Neural cell (in vitro differentiated cells): ENCODE measurements at regions not wholly inside any gene's neighbourhood (a gene's known extent, or its start where the extent isn't known, plus 50 kb on each side); places are given as distances from the start of the nearest gene placed in this dataset.

Source experiments
- CTCF ChIP-seq: fragments of 450-650 bp; IDR thresholded peaks from 2 replicates; pipeline ENCODE4 v1.5.1; 2014; ENCODE audit warnings: antibody characterized with exemption, mild to moderate bottlenecking, moderate library complexity; ENCODE audit not compliant: poor library complexity, severe bottlenecking
- EZH2 ChIP-seq: fragments of 200-600, 300-800 bp; shearing (Covaris generic), sonication (generic); IDR thresholded peaks from 2 replicates; pipeline ENCODE4 v1.6.1; 2014; ENCODE audit warnings: antibody characterized with exemption, low read length, borderline replicate concordance, mild to moderate bottlenecking; ENCODE audit not compliant: insufficient read depth, poor library complexity, severe bottlenecking
- TAF1 ChIP-seq: IDR thresholded peaks from 2 replicates; pipeline ENCODE4 v1.6.1; 2012; ENCODE audit warnings: low read depth

DNA sequence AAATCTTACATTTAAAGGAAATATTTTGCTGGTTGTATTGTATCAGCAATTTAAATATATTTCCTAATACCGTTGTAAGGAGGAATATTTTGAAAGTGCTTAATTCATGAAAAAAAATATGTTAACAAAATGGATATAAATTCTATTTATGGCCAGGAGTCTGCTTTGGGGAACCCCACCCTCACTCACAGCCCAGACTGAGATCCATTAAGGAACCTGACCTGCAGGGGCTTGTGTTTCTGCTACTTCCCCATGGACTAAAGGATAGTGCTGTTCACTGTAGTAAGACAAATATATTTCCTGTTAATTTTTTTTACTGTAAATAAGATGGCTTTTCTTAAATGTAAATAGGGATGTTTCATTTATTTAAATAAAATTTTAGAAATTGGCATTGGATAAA, 221.9 kb upstream of the COL3A1 start:
- no peak for TF ChIP-seq CTCF
- TF ChIP-seq EZH2, result no peak
- no peak for TF ChIP-seq TAF1
